T-helper 1 cell treated with Interleukin-12 subunit alpha and Interleukin-12 subunit beta and Interleukin-4 antibody, amounts not matched to agents 30 μg/mL and 1 μg/mL, for 36 hours (primary cell): ENCODE measurements at regions not wholly inside any gene's neighbourhood (a gene's known extent, or its start where the extent isn't known, plus 50 kb on each side); places are given as distances from the start of the nearest gene placed in this dataset.
"Not testable (repeated sequence)": the region's sequence is repeated elsewhere in the genome, so short reads cannot be mapped to it uniquely, and the experiment has no call there.

Experiments
- H3K27ac Mint-ChIP-seq: one replicate; pipeline ENCODE4 v1.8.0; 2021; ENCODE audit warnings: mild to moderate bottlenecking, mixed read lengths
- H3K27me3 Mint-ChIP-seq: one replicate; pipeline ENCODE4 v1.8.0; 2021; ENCODE audit warnings: low read depth, mixed read lengths
- H3K36me3 Mint-ChIP-seq: one replicate; pipeline ENCODE4 v1.8.0; 2021; ENCODE audit warnings: low read depth, mixed read lengths
- H3K4me1 Mint-ChIP-seq: one replicate; pipeline ENCODE4 v1.8.0; 2021; ENCODE audit warnings: low read depth, mixed read lengths
- H3K4me3 Mint-ChIP-seq: one replicate; pipeline ENCODE4 v1.8.0; 2021; ENCODE audit warnings: mild to moderate bottlenecking, moderate library complexity, mixed read lengths
- H3K9me3 Mint-ChIP-seq: one replicate; pipeline ENCODE4 v1.8.0; 2021; ENCODE audit warnings: mixed read lengths

- Mint-ChIP-seq H3K9me3 (peaks cover 13% of the 10 kb centered on the region), H3K4me1 (no peaks in the 10 kb centered on the region), H3K4me3 (no peak overlapping the region), H3K27me3 (peaks cover 10% of the 10 kb centered on the region), H3K36me3 (peaks cover 2% of the 10 kb centered on the region), H3K27ac (no peak overlapping the region)
These were observed 297.3 kb upstream of the CASK start for GRCh38 chrX:42220666-42221065.

DNA sequence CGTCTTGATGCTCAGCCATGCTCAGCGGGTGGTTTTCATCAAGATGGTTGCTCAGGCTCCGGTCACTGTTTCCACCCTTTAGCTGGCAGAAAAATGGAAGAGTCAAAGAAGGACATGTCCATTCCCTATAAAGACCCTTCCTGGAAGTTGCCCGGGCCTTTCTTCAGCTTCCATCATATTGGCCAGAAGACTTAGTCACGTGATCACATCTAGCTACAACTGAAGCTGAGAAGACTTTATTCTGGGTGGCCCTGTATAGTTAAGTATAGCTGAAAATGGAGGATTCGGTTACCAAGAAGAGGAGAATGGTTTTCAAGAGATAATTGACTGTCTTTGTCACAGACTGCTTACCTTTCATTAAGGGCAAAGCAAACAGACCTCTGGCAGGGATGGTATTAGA is 296.7 kb upstream of the CASK start:
- H3K27ac Mint-ChIP-seq: no peak overlapping the region
- H3K27me3 Mint-ChIP-seq: peaks cover 10% of the 10 kb centered on the region
- peaks cover 2% of the 10 kb centered on the region for H3K36me3 Mint-ChIP-seq
- H3K4me3 Mint-ChIP-seq: no peak overlapping the region
- H3K9me3 Mint-ChIP-seq: peaks cover 10% of the 10 kb centered on the region
- H3K4me1 Mint-ChIP-seq: no peaks in the 10 kb centered on the region

DNA sequence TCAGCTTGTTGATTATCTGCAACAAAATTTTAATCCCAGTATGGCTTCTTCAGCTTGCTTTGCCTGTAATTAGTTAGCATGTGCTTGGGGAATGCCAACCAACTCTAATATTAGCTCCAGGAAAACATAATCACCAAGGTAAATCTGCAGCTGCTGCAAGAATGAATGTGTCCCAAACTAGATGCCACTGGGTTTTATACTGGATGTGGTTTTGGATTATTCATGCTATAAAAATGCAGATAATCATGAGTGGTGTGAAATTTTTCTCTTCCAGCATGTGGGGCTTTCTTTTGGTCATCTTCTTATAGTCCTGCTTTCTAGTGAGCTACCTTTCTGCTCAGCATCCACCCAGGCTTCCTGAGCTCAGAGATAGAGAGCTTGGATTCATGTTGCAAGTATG is 295.9 kb upstream of the CASK start:
- H3K9me3 Mint-ChIP-seq: peaks cover 2% of the 10 kb centered on the region
- H3K27ac Mint-ChIP-seq: no peak overlapping the region
- H3K4me3 Mint-ChIP-seq: no peak overlapping the region
- H3K36me3 Mint-ChIP-seq: no peaks in the 10 kb centered on the region
- H3K4me1 Mint-ChIP-seq: no peaks in the 10 kb centered on the region
- peaks cover 2% of the 10 kb centered on the region for H3K27me3 Mint-ChIP-seq

DNA sequence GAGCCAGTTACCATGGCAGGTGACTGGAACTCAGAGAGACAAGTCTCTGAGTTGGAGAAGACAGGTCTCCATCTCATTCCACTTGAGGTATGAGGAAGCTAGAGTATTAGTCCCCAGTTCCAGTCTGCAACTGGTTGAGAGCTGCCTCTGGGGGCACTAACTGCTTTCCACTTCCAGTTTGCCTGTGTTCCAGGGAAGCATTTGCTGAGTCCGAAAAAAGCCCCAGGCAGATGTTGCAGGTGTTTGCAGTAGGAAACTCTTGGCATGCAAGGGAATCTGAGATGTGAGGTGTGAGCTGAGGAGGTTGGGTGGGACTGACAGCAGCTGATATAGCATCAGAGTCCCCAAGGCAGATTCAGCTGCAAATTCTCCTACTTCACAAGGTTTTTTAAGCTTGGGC is 272.2 kb upstream of the CASK start:
- Mint-ChIP-seq H3K27ac (no peak overlapping the region), H3K27me3 (no peaks in the 10 kb centered on the region)

DNA sequence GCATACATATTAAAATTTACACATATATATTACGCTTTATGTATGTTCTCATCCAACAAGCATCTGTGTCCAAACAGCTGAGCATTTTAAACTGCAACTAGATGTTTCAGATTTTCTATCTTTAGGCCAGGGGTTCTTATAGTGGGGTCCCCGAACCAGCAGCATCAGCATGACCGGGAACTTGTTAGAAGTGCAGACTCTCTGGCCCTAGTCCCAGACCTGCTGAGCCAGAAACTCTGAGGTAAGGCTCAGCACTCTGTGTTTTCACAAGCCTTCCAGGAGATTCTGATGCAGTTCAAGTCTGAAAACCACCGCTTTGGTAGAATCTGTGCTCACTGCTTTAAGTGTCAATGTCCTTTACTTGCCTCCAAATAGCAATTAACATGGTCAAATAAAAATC is 266.2 kb upstream of the CASK start:
- Mint-ChIP-seq H3K4me1 (peaks cover 2% of the 10 kb centered on the region), H3K27me3 (no peaks in the 10 kb centered on the region), H3K36me3 (peaks cover 2% of the 10 kb centered on the region), H3K4me3 (no peak overlapping the region), H3K27ac (no peak overlapping the region), H3K9me3 (peaks cover 4% of the 10 kb centered on the region)

More for the DNA sequence above, 272.2 kb upstream of the CASK start:
- H3K4me3 Mint-ChIP-seq: no peak overlapping the region
- no peaks in the 10 kb centered on the region for H3K4me1 Mint-ChIP-seq
- H3K9me3 Mint-ChIP-seq: peaks cover 4% of the 10 kb centered on the region
- peaks cover 2% of the 10 kb centered on the region for H3K36me3 Mint-ChIP-seq

DNA sequence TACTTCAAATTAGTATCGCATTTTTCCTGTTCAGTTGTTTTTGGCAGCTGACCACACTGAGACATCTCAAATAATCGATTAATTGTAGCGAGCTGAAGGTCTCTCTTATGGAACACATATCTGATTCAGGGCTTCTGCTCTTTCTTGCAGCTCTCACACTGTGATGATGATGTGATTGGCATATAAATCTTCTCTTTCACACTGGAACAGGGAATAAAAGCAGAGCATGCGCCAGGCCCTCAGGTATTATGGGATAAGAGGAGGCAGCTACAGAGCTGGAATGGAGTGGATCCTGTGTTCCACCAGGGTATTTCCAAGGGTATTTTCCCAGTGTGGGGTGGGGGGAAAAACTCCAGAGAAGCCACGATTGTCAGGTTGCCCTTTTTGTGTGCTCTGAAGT is 265.4 kb upstream of the CASK start:
- H3K27ac Mint-ChIP-seq: no peak overlapping the region
- H3K27me3 Mint-ChIP-seq: no peaks in the 10 kb centered on the region
- H3K4me1 Mint-ChIP-seq: peaks cover 2% of the 10 kb centered on the region

DNA sequence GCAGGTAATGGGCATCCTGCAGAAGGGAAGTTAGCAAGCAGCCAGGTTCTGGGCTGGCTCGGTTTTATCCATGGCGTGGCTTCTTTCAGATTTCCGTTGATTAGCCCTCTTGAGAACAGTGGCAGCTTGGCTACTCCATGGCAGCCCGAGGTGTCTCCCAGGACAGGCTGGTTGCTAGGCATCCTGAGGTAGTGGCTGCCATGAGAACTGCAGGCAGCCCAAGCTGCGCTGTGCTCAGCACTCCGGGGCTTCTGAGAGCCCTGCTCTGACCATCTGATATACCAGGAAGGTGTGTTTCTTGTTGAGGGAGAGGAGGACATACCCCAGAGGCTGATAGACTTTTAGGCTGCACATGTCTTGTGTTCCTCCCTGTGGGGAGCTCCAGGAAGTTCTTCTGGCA is 253.4 kb upstream of the CASK start:
- no peak overlapping the region for H3K4me3 Mint-ChIP-seq

More for the DNA sequence above, 265.4 kb upstream of the CASK start:
- Mint-ChIP-seq H3K4me3 (no peak overlapping the region), H3K36me3 (peaks cover 2% of the 10 kb centered on the region), H3K9me3 (peaks cover 4% of the 10 kb centered on the region)

GRCh38 chrX:42175843-42176242 is 252.5 kb upstream of the CASK start:
- no peak overlapping the region for H3K27ac Mint-ChIP-seq
- H3K9me3 Mint-ChIP-seq: peaks cover 7% of the 10 kb centered on the region
- H3K36me3 Mint-ChIP-seq: no peaks in the 10 kb centered on the region
- no peaks in the 10 kb centered on the region for H3K4me1 Mint-ChIP-seq
- H3K27me3 Mint-ChIP-seq: no peaks in the 10 kb centered on the region
- H3K4me3 Mint-ChIP-seq: no peak overlapping the region

More for the DNA sequence above, 253.4 kb upstream of the CASK start:
- H3K9me3 Mint-ChIP-seq: peaks cover 4% of the 10 kb centered on the region
- no peak overlapping the region for H3K27ac Mint-ChIP-seq
- H3K36me3 Mint-ChIP-seq: no peaks in the 10 kb centered on the region
- no peaks in the 10 kb centered on the region for H3K4me1 Mint-ChIP-seq
- H3K27me3 Mint-ChIP-seq: no peaks in the 10 kb centered on the region

DNA sequence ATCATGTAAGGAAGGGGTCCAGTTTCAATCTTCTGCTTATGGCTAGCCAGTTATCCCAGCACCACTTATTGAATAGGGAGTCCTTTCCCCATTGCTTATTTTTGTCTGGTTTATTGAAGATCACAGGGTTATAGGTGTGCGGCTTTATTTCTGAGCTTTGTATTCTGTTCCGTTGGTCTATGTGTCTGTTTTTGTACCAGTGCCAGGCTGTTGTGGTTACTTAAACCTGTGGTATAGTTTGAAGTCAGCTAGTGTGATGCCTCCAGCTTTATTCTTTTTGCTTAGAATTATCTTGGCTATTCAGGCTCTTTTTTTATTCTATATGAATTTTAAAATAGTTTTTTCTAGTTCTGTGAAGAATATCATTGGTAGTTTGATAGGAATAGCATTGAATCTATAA is 234.6 kb upstream of the CASK start:
- not testable (repeated sequence) for H3K27ac Mint-ChIP-seq, H3K4me3 Mint-ChIP-seq, H3K36me3 Mint-ChIP-seq, H3K4me1 Mint-ChIP-seq, H3K27me3 Mint-ChIP-seq
- peaks cover 30% of the 10 kb centered on the region for H3K9me3 Mint-ChIP-seq

- no peak overlapping the region for H3K4me3 Mint-ChIP-seq
- H3K27me3 Mint-ChIP-seq: no peaks in the 10 kb centered on the region
- no peaks in the 10 kb centered on the region for H3K9me3 Mint-ChIP-seq
- no peak overlapping the region for H3K27ac Mint-ChIP-seq
- H3K36me3 Mint-ChIP-seq: no peaks in the 10 kb centered on the region
- peaks cover 5% of the 10 kb centered on the region for H3K4me1 Mint-ChIP-seq
These were observed 228.5 kb upstream of the CASK start for GRCh38 chrX:42151808-42152207.

GRCh38 chrX:42149765-42150164 is 226.4 kb upstream of the CASK start:
- Mint-ChIP-seq H3K27ac (no peak overlapping the region), H3K4me3 (no peak overlapping the region)

DNA sequence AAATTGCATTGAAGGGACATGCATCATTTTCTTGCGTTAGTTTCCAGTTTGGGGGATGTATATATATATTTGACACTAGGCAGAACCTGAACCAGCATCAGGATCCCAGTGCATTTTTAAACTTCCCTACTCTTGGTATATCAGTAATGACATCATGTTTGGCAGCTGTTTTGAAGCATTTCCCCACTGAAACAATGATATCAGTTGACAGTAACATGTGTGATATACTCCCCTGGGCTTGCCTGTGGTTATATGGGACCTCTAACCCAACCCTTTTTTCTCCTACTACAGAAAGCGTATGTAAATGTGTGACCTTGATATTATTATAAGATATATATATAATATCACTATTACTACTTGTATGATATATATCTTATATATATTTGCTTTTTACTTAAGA is 225.9 kb upstream of the CASK start:
- Mint-ChIP-seq H3K4me1 (peaks cover 5% of the 10 kb centered on the region), H3K9me3 (no peaks in the 10 kb centered on the region), H3K27me3 (no peaks in the 10 kb centered on the region), H3K27ac (no peak overlapping the region), H3K4me3 (no peak overlapping the region), H3K36me3 (no peaks in the 10 kb centered on the region)

More at GRCh38 chrX:42149765-42150164, 226.4 kb upstream of the CASK start:
- H3K9me3 Mint-ChIP-seq: no peaks in the 10 kb centered on the region
- H3K27me3 Mint-ChIP-seq: no peaks in the 10 kb centered on the region
- peaks cover 5% of the 10 kb centered on the region for H3K4me1 Mint-ChIP-seq
- H3K36me3 Mint-ChIP-seq: no peaks in the 10 kb centered on the region

GRCh38 chrX:42143866-42144592 is 220.7 kb upstream of the CASK start:
- no peaks in the 10 kb centered on the region for H3K27me3 Mint-ChIP-seq
- H3K9me3 Mint-ChIP-seq: peaks cover 19% of the 10 kb centered on the region
- peaks cover 8% of the 10 kb centered on the region for H3K36me3 Mint-ChIP-seq
- no peak overlapping the region for H3K27ac Mint-ChIP-seq
- H3K4me3 Mint-ChIP-seq: no peak overlapping the region
- H3K4me1 Mint-ChIP-seq: no peaks in the 10 kb centered on the region

GRCh38 chrX:42140320-42140719 is 217.0 kb upstream of the CASK start:
- Mint-ChIP-seq H3K4me3 (no peak overlapping the region), H3K9me3 (peaks cover 35% of the 10 kb centered on the region), H3K36me3 (peaks cover 13% of the 10 kb centered on the region), H3K4me1 (no peaks in the 10 kb centered on the region), H3K27me3 (no peaks in the 10 kb centered on the region), H3K27ac (no peak overlapping the region)

DNA sequence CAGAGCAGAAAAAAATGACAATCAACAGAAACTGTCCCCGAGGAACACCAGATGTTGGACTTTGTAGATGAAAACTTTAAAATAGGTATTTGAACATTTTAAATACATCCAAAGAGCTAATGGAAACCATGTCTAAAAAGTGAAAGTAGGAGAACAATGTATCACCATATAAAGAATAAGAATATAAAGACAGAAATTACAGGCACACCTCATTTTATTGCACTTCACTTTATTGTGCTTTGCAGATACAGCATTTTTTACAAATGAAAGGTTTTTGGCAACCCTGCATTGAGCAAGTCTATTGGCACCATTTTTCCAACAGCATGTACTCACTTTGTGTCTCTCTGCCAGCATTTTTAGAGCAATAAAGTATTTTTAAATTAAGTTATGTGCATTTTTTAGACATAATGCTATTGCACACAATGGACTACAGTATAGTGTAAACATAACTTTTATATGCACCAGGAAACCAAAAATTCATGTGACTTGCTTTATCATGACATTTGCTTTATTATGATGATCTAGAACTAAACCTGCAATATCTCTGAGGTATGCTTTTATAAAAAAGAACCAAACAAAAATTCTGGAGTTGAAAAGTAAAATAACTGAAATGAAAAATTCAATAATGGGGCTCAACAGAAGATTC is 212.4 kb upstream of the CASK start:
- H3K36me3 Mint-ChIP-seq: peaks cover 11% of the 10 kb centered on the region
- H3K9me3 Mint-ChIP-seq: peaks cover 38% of the 10 kb centered on the region
- no peak overlapping the region for H3K27ac Mint-ChIP-seq

More for the DNA sequence above, 212.4 kb upstream of the CASK start:
- Mint-ChIP-seq H3K4me1 (peaks cover 5% of the 10 kb centered on the region), H3K4me3 (no peak overlapping the region), H3K27me3 (no peaks in the 10 kb centered on the region)
